22Rv1 (cell line): ENCODE measurements at regions not wholly inside any gene's neighbourhood (a gene's known extent, or its start where the extent isn't known, plus 50 kb on each side); places are given as distances from the start of the nearest gene placed in this dataset.

Source experiments
- ZFX ChIP-seq: fragments of 450-650 bp; IDR thresholded peaks from 2 replicates; pipeline ENCODE4 v1.6.1; 2017; ENCODE audit warnings: antibody characterized with exemption, borderline replicate concordance
- TF ChIP-seq, protein P1 (sequence below): fragments of 450-650 bp; IDR thresholded peaks from 2 replicates; pipeline ENCODE4 v1.5.1; 2017; ENCODE audit warnings: mild to moderate bottlenecking

DNA sequence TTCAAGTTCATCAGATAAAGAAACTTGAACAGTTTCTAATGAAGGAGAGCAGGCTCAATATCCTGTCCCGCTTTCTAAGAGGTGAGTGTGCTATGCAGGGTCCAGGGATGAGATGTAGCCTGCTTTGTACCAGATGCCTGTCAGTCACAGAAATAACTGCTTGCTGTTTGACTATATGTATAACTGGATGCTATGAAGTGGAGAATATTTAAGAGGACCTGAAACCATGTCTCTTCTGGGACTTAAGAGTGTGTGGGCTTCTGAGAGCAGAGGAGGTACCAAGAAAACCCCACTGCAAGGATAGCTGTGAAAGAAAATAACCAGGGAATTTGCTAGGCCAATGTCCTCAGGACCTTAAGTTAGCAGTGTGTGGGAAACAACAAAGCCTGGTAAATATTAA lies 246.3 kb upstream of the RFC3 start:
- TF ChIP-seq, protein P1, sequence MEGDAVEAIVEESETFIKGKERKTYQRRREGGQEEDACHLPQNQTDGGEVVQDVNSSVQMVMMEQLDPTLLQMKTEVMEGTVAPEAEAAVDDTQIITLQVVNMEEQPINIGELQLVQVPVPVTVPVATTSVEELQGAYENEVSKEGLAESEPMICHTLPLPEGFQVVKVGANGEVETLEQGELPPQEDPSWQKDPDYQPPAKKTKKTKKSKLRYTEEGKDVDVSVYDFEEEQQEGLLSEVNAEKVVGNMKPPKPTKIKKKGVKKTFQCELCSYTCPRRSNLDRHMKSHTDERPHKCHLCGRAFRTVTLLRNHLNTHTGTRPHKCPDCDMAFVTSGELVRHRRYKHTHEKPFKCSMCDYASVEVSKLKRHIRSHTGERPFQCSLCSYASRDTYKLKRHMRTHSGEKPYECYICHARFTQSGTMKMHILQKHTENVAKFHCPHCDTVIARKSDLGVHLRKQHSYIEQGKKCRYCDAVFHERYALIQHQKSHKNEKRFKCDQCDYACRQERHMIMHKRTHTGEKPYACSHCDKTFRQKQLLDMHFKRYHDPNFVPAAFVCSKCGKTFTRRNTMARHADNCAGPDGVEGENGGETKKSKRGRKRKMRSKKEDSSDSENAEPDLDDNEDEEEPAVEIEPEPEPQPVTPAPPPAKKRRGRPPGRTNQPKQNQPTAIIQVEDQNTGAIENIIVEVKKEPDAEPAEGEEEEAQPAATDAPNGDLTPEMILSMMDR: no peak
- TF ChIP-seq ZFX: no peak
